NT2/D1 (cell line): ENCODE measurements at regions not wholly inside any gene's neighbourhood (a gene's known extent, or its start where the extent isn't known, plus 50 kb on each side); places are given as distances from the start of the nearest gene placed in this dataset.

Source experiments
- SUZ12 ChIP-seq: IDR thresholded peaks from 2 replicates; pipeline ENCODE4 v1.6.1; 2011; ENCODE audit not compliant: insufficient read length, insufficient read depth; ENCODE audit errors: extremely low read depth
- YY1 ChIP-seq: IDR thresholded peaks from 2 replicates; pipeline ENCODE4 v1.6.1; 2011; ENCODE audit not compliant: insufficient read length, insufficient read depth
- ZNF274 ChIP-seq: IDR thresholded peaks from 2 replicates; pipeline ENCODE4 v1.6.1; 2011; ENCODE audit warnings: mild to moderate bottlenecking, low read depth, low read length

GRCh38 chr6:66970373-66970772 lies 1263.3 kb upstream of the EYS start:
- TF ChIP-seq YY1 (no peak), ZNF274 (no peak), SUZ12 (no peak)
